MCF 10A (cell line): ENCODE measurements at regions not wholly inside any gene's neighbourhood (a gene's known extent, or its start where the extent isn't known, plus 50 kb on each side); places are given as distances from the start of the nearest gene placed in this dataset.
A peak's percentile ranks its signal among the peaks of the same experiment; 100 is the strongest.

Source experiments
- BruUV-seq: library from RNA; stranded (reverse); fragments of 400-500 nt; replicated peaks from 2 replicates; lab custom pipeline; 2021; lab: Mats Ljungman, UMichigan
- CTCF ChIA-PET: fragments of 300-600 bp; sonication (Branson Sonifier 250); formaldehyde crosslinking; extraction: SDS; loops from one replicate; lab custom pipeline; 2021; ENCODE audit warnings: antibody characterized with exemption, inconsistent platforms; lab: Yijun Ruan, JAX
- POLR2A ChIA-PET: fragments of 300-600, 350-650 bp; sonication (Branson Sonifier 250); formaldehyde crosslinking; extraction: SDS; loops from one replicate; lab custom pipeline; 2020; ENCODE audit warnings: antibody characterized with exemption, inconsistent platforms; lab: Yijun Ruan, JAX
- DNase-seq: peaks from one replicate; pipeline ENCODE4 v3.0.0-alpha.2; 2018; ENCODE audit not compliant: unreplicated experiment
- H3K27ac Mint-ChIP-seq: one replicate; pipeline ENCODE4 v1.8.0; 2022; ENCODE audit warnings: mild to moderate bottlenecking, low read depth, mixed read lengths; ENCODE audit not compliant: unreplicated experiment
- H3K27me3 Mint-ChIP-seq: one replicate; pipeline ENCODE4 v1.8.0; 2022; ENCODE audit warnings: mixed read lengths; ENCODE audit not compliant: insufficient read depth, unreplicated experiment
- H3K36me3 Mint-ChIP-seq: one replicate; pipeline ENCODE4 v1.8.0; 2022; ENCODE audit warnings: mild to moderate bottlenecking, moderate library complexity, mixed read lengths; ENCODE audit not compliant: insufficient read depth, unreplicated experiment
- H3K4me1 Mint-ChIP-seq: one replicate; pipeline ENCODE4 v1.8.0; 2022; ENCODE audit warnings: mixed read lengths; ENCODE audit not compliant: insufficient read depth, unreplicated experiment
- H3K4me3 Mint-ChIP-seq: one replicate; pipeline ENCODE4 v1.8.0; 2022; ENCODE audit warnings: mild to moderate bottlenecking, moderate library complexity, mixed read lengths; ENCODE audit not compliant: unreplicated experiment
- H3K9me3 Mint-ChIP-seq: one replicate; pipeline ENCODE4 v1.8.0; 2022; ENCODE audit warnings: mixed read lengths; ENCODE audit not compliant: unreplicated experiment
- intact Hi-C: fragments of 100-400 bp; cut with micrococcal nuclease; formaldehyde crosslinking; loops from 2 replicates; pipeline ENCODE4 v1.14.1; 2022
- TF ChIP-seq, protein P1 (sequence below): fragments of 200-600 bp; IDR thresholded peaks from one replicate; pipeline ENCODE4 v1.8.0; 2022; ENCODE audit warnings: antibody characterized with exemption, mild to moderate bottlenecking; ENCODE audit not compliant: unreplicated experiment

DNA sequence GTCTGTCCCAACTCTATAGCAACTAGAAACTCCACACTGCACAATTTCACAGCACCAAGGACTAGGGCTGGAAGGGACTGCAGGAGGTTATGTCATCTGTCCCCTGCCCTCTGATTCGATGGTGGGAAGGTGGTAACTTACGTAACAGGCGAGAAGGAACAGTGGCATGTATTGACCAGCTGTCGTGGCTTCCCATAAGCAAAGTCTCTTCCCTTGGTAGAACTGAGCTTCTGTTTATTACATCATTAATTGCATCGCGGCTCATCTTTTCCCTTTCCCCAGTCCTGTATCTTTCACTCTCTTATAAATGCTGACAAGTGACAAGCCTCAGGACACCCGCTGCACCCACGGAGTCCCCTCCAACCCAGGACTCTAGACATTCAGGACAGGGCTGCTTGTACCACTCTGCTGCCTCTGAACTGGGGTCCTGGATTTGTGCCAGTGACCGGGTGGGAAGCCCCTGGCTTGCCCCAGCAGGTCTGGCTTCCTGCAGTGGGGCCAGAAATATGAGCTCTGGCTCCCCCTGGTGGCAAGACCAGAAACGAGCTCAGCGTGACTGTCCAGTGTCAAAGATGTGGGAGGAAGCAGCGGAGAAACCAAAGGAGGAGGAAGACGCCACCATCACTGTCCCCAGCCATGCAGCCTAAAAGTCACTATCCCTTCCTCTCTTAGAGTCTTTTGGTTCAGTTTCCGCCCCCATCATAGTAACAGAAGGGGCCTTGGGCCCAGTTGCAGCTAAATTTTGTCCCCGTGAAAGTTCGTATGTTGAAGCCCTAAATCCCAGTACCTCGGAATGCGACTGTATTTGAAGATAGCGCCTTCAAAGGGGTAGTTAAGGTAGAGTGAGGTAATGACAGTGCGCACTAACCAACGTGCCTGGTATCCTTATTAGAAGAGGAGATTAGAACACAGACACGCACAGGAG, 84.5 kb downstream of the ISX start:
- Mint-ChIP-seq H3K27ac (peak overlapping the region; percentile 16), H3K4me1 (no peaks in the 10 kb centered on the region), H3K36me3 (no peaks in the 10 kb centered on the region), H3K9me3 (no peaks in the 10 kb centered on the region), H3K4me3 (no peak overlapping the region), H3K27me3 (peaks cover 25% of the 10 kb centered on the region)
- intact Hi-C loops = loop anchor here (1.0 to 2.0 kb wide), 2 partner anchors 1227 to 1848 kb away; no protein-coding TSS in a partner anchor
- TF ChIP-seq, protein P1, sequence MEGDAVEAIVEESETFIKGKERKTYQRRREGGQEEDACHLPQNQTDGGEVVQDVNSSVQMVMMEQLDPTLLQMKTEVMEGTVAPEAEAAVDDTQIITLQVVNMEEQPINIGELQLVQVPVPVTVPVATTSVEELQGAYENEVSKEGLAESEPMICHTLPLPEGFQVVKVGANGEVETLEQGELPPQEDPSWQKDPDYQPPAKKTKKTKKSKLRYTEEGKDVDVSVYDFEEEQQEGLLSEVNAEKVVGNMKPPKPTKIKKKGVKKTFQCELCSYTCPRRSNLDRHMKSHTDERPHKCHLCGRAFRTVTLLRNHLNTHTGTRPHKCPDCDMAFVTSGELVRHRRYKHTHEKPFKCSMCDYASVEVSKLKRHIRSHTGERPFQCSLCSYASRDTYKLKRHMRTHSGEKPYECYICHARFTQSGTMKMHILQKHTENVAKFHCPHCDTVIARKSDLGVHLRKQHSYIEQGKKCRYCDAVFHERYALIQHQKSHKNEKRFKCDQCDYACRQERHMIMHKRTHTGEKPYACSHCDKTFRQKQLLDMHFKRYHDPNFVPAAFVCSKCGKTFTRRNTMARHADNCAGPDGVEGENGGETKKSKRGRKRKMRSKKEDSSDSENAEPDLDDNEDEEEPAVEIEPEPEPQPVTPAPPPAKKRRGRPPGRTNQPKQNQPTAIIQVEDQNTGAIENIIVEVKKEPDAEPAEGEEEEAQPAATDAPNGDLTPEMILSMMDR = peak; percentile 76
- DNase-seq = peak; percentile 50
- ChIA-PET CTCF (interaction anchor here (0.6 to 3.6 kb wide), 47 partner anchors 9 to 1848 kb away, joined by 3 to 34 read pairs (median 4); no protein-coding TSS in a partner anchor), POLR2A (interaction anchor here (0.7 to 0.9 kb wide), 3 partner anchors 10 to 1419 kb away, joined by 3 to 4 read pairs (median 3); no protein-coding TSS in a partner anchor)
- BruUV-seq = no TSS peak

DNA sequence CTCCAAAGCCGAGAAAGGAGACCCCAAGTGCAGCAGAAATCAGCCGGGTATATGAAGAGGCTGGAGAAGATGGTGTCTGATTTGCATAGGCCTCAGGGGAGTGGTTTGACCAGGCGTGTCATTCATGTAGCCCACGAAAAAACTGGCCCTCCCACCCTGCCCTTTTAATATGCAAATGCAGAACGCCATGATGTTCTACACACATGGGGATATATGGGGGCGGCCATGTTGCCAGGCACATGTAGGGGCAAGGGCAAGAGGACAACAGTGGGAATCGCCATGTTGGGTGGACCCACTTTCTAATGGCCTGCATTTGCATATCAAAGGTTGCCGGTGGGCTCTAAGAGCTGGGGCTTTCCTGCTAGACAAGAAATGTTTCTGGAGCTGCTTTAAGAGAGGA, 86.4 kb downstream of the ISX start:
- Mint-ChIP-seq H3K27me3 (peaks cover 16% of the 10 kb centered on the region), H3K27ac (no peak overlapping the region), H3K4me3 (no peak overlapping the region), H3K36me3 (no peaks in the 10 kb centered on the region), H3K9me3 (peaks cover 6% of the 10 kb centered on the region), H3K4me1 (peaks cover 4% of the 10 kb centered on the region)
- TF ChIP-seq, protein P1 = no peak
- intact Hi-C loops = no loop called here
- DNase-seq = no peak
- ChIA-PET CTCF (interaction anchor here (0.7 to 3.6 kb wide), 8 partner anchors 9 to 1850 kb away, joined by 3 to 34 read pairs (median 5); no protein-coding TSS in a partner anchor), POLR2A (no interaction called here)
- BruUV-seq = no TSS peak

DNA sequence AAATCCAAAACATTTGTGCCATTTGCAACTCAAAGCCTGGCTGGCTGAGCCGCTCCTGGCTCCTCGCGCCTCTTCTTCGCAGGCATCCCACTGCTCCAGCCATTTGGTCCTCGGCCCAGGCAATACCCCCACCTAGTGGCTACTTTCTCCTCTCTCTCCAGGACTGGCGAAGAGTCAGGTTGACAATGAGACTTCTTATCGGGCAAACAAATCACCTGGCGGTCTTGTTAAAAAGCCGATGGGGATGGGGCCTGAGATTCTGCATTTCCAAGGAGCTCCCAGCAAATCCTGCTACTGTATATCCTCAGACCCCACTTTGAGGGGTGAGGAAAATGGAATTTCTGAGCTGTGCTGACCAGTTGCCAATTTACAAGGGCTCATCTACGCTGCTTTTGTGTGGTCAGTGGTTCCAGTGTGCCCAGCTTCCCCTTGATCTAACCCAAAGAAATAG, 89.0 kb downstream of the ISX start:
- Mint-ChIP-seq H3K4me1 (peaks cover 4% of the 10 kb centered on the region), H3K27ac (no peak overlapping the region), H3K36me3 (no peaks in the 10 kb centered on the region), H3K27me3 (peaks cover 11% of the 10 kb centered on the region), H3K9me3 (peaks cover 6% of the 10 kb centered on the region), H3K4me3 (no peak overlapping the region)
- DNase-seq = peak; percentile 68
- intact Hi-C loops = loop anchor here (1.0 kb wide), 2 partner anchors 76 to 1232 kb away; no protein-coding TSS in a partner anchor
- no TSS peak for BruUV-seq
- POLR2A ChIA-PET = no interaction called here
- TF ChIP-seq, protein P1 = peak; percentile 74
- CTCF ChIA-PET = interaction anchor here (0.5 to 3.8 kb wide), 27 partner anchors 9 to 1852 kb away, joined by 3 to 24 read pairs (median 4); no protein-coding TSS in a partner anchor
